ENCODE measurements at regions not wholly inside any gene's neighbourhood (a gene's known extent, or its start where the extent isn't known, plus 50 kb on each side); places are given as distances from the start of the nearest gene placed in this dataset.
"Not testable (repeated sequence)": the region's sequence is repeated elsewhere in the genome, so short reads cannot be mapped to it uniquely, and the experiment has no call there.

GRCh38 chr9:64130325-64130724 lies 1154.7 kb downstream of the FOXD4L5 start:
- not testable (repeated sequence) for DNase-seq

- DNase-seq: no peak
Measured at GRCh38 chr9:64128572-64128971, 1156.4 kb downstream of the FOXD4L5 start.

- not testable (repeated sequence) for DNase-seq
Measured at GRCh38 chr9:64121602-64122001, 1163.4 kb downstream of the FOXD4L5 start.

GRCh38 chr9:64117329-64117728 lies 1167.7 kb downstream of the FOXD4L5 start:
- not testable (repeated sequence) for DNase-seq

GRCh38 chr9:64107867-64108266 lies 1177.1 kb downstream of the FOXD4L5 start:
- DNase-seq: not testable (repeated sequence)

- DNase-seq: not testable (repeated sequence)
Measured at GRCh38 chr9:64107211-64107610, 1177.8 kb downstream of the FOXD4L5 start.

- not testable (repeated sequence) for DNase-seq
Measured at GRCh38 chr9:64105193-64105592, 1179.8 kb downstream of the FOXD4L5 start.

GRCh38 chr9:64101504-64101903 lies 1183.5 kb downstream of the FOXD4L5 start:
- DNase-seq: not testable (repeated sequence)

GRCh38 chr9:64100571-64101155 lies 1184.3 kb downstream of the FOXD4L5 start:
- DNase-seq: not testable (repeated sequence)

- not testable (repeated sequence) for DNase-seq
Measured at GRCh38 chr9:64085998-64086397, 1199.0 kb downstream of the FOXD4L5 start.

- not testable (repeated sequence) for DNase-seq
Measured at GRCh38 chr9:64071358-64072253, 1213.4 kb downstream of the FOXD4L5 start.

GRCh38 chr9:64070611-64071357 lies 1214.2 kb downstream of the FOXD4L5 start:
- not testable (repeated sequence) for DNase-seq

- not testable (repeated sequence) for DNase-seq
Measured at GRCh38 chr9:64070083-64070482, 1214.9 kb downstream of the FOXD4L5 start.

- DNase-seq: no peak
Measured at GRCh38 chr9:64066736-64067368, 1218.2 kb downstream of the FOXD4L5 start.

GRCh38 chr9:64061013-64061627 lies 1223.9 kb downstream of the FOXD4L5 start:
- no peak for DNase-seq

GRCh38 chr9:64058070-64058469 lies 1226.9 kb downstream of the FOXD4L5 start:
- DNase-seq: not testable (repeated sequence)

GRCh38 chr9:64057553-64057952 lies 1227.5 kb downstream of the FOXD4L5 start:
- DNase-seq: no peak

GRCh38 chr9:64028925-64029324 lies 1256.1 kb downstream of the FOXD4L5 start:
- not testable (repeated sequence) for DNase-seq

- not testable (repeated sequence) for DNase-seq
Measured at GRCh38 chr9:64020696-64021491, 1264.1 kb downstream of the FOXD4L5 start.

- not testable (repeated sequence) for DNase-seq
Measured at GRCh38 chr9:64017666-64018065, 1267.3 kb downstream of the FOXD4L5 start.

- DNase-seq: peak; percentile 67
Measured at GRCh38 chr9:64016845-64017406, 1268.1 kb downstream of the FOXD4L5 start.

All from CD4-positive, alpha-beta T cell treated with Interferon gamma for 1 hour (primary cell).